K562 (cell line): ENCODE measurements at regions not wholly inside any gene's neighbourhood (a gene's known extent, or its start where the extent isn't known, plus 50 kb on each side); places are given as distances from the start of the nearest gene placed in this dataset.

Experiments used
- ADNP ChIP-seq: fragments of 200-800 bp; sonication (Bioruptor generic); IDR thresholded peaks from 2 replicates; pipeline ENCODE4 v1.6.1; 2016; ENCODE audit warnings: missing genetic modification characterization, missing compliant biosample characterization
- FOXO4 ChIP-seq: fragments of 450-650 bp; formaldehyde crosslinking; IDR thresholded peaks from 2 replicates; pipeline ENCODE4 v1.4.0; 2020; ENCODE audit warnings: mild to moderate bottlenecking, moderate library complexity
- GATA2 ChIP-seq: sonication (generic); formaldehyde crosslinking; IDR thresholded peaks from 2 replicates; pipeline ENCODE4 v1.4.0; 2020; ENCODE audit warnings: mild to moderate bottlenecking, missing genetic modification reagents
- MYBL2 ChIP-seq, 2 experiments: fragments of 450-650 bp in 1 of 2; sonication (generic) in 1 of 2; formaldehyde crosslinking in 1 of 2; IDR thresholded peaks; 2 replicates each; pipeline versions ENCODE4 v1.6.1 to v1.8.1; 2017 to 2022; ENCODE audit warnings: borderline replicate concordance in 1 of 2, inconsistent platforms in 1 of 2, low read depth in 1 of 2, mild to moderate bottlenecking in 1 of 2, missing genetic modification reagents in 1 of 2, moderate library complexity in 1 of 2
- ZNF217 ChIP-seq: sonication (generic); formaldehyde crosslinking; IDR thresholded peaks from 2 replicates; pipeline ENCODE4 v1.8.0; 2022; ENCODE audit warnings: mild to moderate bottlenecking, missing genetic modification reagents
- ZNF24 ChIP-seq: fragments of 450-650 bp; IDR thresholded peaks from 2 replicates; pipeline ENCODE4 v1.6.1; 2016
- TF ChIP-seq, protein P1 (sequence below): fragments of 450-650 bp; formaldehyde crosslinking; IDR thresholded peaks from 2 replicates; pipeline ENCODE4 v1.4.0; 2020; ENCODE audit warnings: mild to moderate bottlenecking
- TF ChIP-seq, protein P2 (sequence below): fragments of 450-650 bp; IDR thresholded peaks from 2 replicates; pipeline ENCODE4 v1.6.1; 2017; ENCODE audit warnings: mild to moderate bottlenecking, moderate library complexity

GRCh38 chr10:2703953-2704352 is 363.4 kb upstream of the PFKP start (continued):
- TF ChIP-seq, protein P1, sequence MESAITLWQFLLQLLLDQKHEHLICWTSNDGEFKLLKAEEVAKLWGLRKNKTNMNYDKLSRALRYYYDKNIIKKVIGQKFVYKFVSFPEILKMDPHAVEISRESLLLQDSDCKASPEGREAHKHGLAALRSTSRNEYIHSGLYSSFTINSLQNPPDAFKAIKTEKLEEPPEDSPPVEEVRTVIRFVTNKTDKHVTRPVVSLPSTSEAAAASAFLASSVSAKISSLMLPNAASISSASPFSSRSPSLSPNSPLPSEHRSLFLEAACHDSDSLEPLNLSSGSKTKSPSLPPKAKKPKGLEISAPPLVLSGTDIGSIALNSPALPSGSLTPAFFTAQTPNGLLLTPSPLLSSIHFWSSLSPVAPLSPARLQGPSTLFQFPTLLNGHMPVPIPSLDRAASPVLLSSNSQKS (CRISPR knock-in tag) = no peak
- TF ChIP-seq GATA2 (CRISPR knock-in tag) (no peak), ZNF24 (no peak), ADNP (tag) (no peak), MYBL2 (IDR thresholded peaks at IDR 0.05; ENCODE audit: low read depth) (no peak), MYBL2 (CRISPR knock-in tag; IDR thresholded peaks at IDR 0.05; ENCODE audit: borderline replicate concordance) (no peak), FOXO4 (CRISPR knock-in tag) (no peak), ZNF217 (CRISPR knock-in tag) (no peak)
- TF ChIP-seq, protein P2, sequence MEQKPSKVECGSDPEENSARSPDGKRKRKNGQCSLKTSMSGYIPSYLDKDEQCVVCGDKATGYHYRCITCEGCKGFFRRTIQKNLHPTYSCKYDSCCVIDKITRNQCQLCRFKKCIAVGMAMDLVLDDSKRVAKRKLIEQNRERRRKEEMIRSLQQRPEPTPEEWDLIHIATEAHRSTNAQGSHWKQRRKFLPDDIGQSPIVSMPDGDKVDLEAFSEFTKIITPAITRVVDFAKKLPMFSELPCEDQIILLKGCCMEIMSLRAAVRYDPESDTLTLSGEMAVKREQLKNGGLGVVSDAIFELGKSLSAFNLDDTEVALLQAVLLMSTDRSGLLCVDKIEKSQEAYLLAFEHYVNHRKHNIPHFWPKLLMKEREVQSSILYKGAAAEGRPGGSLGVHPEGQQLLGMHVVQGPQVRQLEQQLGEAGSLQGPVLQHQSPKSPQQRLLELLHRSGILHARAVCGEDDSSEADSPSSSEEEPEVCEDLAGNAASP = no peak
- TF ChIP-seq, all 486 proteins: peak for 0
